AG04450 (cell line): ENCODE measurements at regions not wholly inside any gene's neighbourhood (a gene's known extent, or its start where the extent isn't known, plus 50 kb on each side); places are given as distances from the start of the nearest gene placed in this dataset.

Source experiments
- CTCF ChIA-PET: fragments of 300-600, 350-600 bp; formaldehyde crosslinking; extraction: SDS; loops from one replicate; lab custom pipeline; 2022; ENCODE audit warnings: antibody characterized with exemption, inconsistent platforms; lab: Charles Lee
- POLR2A ChIA-PET: fragments of 350-600 bp; formaldehyde crosslinking; extraction: SDS; loops from one replicate; lab custom pipeline; 2021; ENCODE audit warnings: antibody characterized with exemption, inconsistent platforms; lab: Yijun Ruan, JAX
- DNase-seq: peaks from one replicate; pipeline ENCODE4 v3.0.0-alpha.2; 2011; ENCODE audit warnings: low read depth, low spot score
- H3K27ac ChIP-seq: one replicate; pipeline ENCODE4 v1.5.1; 2012; ENCODE audit warnings: low read depth, low read length, control low read depth
- H3K27me3 ChIP-seq: one replicate; pipeline ENCODE4 v1.6.0; 2012; ENCODE audit warnings: low read length; ENCODE audit not compliant: control insufficient read depth, insufficient read depth
- H3K4me3 ChIP-seq: 2 replicates; pipeline ENCODE4 v1.5.1; 2011; ENCODE audit warnings: mild to moderate bottlenecking, low read depth, low read length, control low read depth
- H3K9me3 ChIP-seq: 2 replicates; pipeline ENCODE4 v1.5.1; 2012; ENCODE audit warnings: low read length; ENCODE audit not compliant: control insufficient read depth, insufficient read depth
- TF ChIP-seq, protein P1 (sequence below): IDR thresholded peaks from 2 replicates; pipeline ENCODE4 v1.5.1; 2011; ENCODE audit warnings: low read depth, low read length, control low read depth, inconsistent platforms

DNA sequence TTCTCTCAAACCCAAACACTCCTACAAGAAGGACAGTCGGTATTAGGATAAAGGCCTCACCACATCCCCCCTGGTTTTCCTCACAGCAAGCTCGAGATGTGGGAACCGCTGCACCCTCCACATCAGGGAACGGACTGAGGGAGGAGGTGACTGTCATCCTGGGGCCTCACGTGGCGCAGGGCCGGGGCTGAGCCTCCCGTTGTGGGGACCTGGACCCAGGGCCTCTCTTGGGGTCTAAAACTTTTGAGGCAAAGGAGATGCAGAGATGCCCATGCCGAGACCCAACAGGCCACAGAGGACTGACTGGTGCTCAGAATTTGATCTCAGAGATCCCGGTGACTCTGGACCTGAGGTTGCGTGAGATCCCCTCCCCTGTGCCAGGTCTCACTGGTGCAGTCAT, 72.7 kb downstream of the MRPL36 start:
- Histone ChIP-seq H3K9me3 (no peaks in the 10 kb centered on the region; the same call in 1 of the 2 replicates), H3K27me3 (peaks cover 13% of the 10 kb centered on the region), H3K4me3 (no peak overlapping the region), H3K27ac (no peak overlapping the region)
- POLR2A ChIA-PET = no interaction called here
- no peak for DNase-seq
- TF ChIP-seq, protein P1, sequence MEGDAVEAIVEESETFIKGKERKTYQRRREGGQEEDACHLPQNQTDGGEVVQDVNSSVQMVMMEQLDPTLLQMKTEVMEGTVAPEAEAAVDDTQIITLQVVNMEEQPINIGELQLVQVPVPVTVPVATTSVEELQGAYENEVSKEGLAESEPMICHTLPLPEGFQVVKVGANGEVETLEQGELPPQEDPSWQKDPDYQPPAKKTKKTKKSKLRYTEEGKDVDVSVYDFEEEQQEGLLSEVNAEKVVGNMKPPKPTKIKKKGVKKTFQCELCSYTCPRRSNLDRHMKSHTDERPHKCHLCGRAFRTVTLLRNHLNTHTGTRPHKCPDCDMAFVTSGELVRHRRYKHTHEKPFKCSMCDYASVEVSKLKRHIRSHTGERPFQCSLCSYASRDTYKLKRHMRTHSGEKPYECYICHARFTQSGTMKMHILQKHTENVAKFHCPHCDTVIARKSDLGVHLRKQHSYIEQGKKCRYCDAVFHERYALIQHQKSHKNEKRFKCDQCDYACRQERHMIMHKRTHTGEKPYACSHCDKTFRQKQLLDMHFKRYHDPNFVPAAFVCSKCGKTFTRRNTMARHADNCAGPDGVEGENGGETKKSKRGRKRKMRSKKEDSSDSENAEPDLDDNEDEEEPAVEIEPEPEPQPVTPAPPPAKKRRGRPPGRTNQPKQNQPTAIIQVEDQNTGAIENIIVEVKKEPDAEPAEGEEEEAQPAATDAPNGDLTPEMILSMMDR = no peak
- CTCF ChIA-PET = no interaction called here

- DNase-seq = no peak
- ChIA-PET CTCF (no interaction called here), POLR2A (no interaction called here)
- Histone ChIP-seq H3K27me3 (peaks cover 13% of the 10 kb centered on the region), H3K27ac (no peak overlapping the region), H3K9me3 (no peaks in the 10 kb centered on the region; the same call in 1 of the 2 replicates), H3K4me3 (no peak overlapping the region)
- TF ChIP-seq, protein P1 = no peak
Measured at GRCh38 chr5:1726469-1726865, 73.2 kb downstream of the MRPL36 start.

- Histone ChIP-seq H3K27me3 (peaks cover 13% of the 10 kb centered on the region), H3K4me3 (no peak overlapping the region), H3K9me3 (no peaks in the 10 kb centered on the region; the same call in 1 of the 2 replicates), H3K27ac (no peak overlapping the region)
- TF ChIP-seq, protein P1 = no peak
- no peak for DNase-seq
- CTCF ChIA-PET = no interaction called here
- POLR2A ChIA-PET = no interaction called here
Measured at GRCh38 chr5:1725641-1726468, 73.8 kb downstream of the MRPL36 start.

GRCh38 chr5:1724822-1725602, 74.6 kb downstream of the MRPL36 start:
- CTCF ChIA-PET = no interaction called here
- H3K27ac ChIP-seq = no peak overlapping the region
- no peak overlapping the region; the same call in 1 of the 2 replicates for H3K4me3 ChIP-seq
- TF ChIP-seq, protein P1 = no peak
- POLR2A ChIA-PET = no interaction called here
- no peak for DNase-seq
- no peaks in the 10 kb centered on the region; the same call in 1 of the 2 replicates for H3K9me3 ChIP-seq
- H3K27me3 ChIP-seq = peaks cover 13% of the 10 kb centered on the region
